ENCODE measurements at regions not wholly inside any gene's neighbourhood (a gene's known extent, or its start where the extent isn't known, plus 50 kb on each side); places are given as distances from the start of the nearest gene placed in this dataset.
A peak's percentile ranks its signal among the peaks of the same experiment; 100 is the strongest.
"Not testable (repeated sequence)": the region's sequence is repeated elsewhere in the genome, so short reads cannot be mapped to it uniquely, and the experiment has no call there.

DNA sequence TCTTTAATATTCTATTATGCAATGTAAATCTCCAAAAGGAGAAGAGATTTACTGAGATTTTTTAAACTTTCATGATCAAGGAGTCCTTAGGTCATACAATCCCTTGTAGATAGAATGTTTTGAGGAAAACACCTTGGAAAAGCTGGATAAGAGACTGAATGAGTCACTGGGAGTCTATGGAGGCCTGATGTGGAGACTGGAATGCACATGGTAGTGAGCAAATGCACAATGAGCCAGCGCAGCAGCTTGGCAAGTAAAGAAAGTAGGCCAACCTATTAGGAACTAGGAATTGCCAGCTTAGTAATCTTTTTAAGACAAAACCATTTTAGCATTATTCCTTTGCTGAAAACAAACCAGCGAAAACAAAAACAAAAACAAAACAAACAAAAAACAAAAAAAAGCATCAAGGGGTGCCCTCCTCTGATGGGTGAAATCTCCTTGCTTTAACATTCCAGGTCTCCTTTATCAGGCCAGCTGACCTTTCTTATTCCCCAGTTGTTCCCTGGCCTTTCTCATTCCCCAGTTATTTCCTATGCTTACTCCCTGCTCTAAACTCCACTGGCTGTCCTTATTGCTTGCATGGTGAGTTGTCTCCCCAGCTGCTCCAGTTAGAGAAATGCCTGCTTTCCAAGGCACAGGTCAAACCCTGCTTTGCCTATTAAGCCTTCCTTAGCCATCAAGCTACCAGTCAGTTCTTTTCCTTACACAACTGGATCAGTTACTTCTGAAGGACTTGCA, 135.8 kb downstream of the PLCE1 start:
- peak; percentile 62 for DNase-seq

DNA sequence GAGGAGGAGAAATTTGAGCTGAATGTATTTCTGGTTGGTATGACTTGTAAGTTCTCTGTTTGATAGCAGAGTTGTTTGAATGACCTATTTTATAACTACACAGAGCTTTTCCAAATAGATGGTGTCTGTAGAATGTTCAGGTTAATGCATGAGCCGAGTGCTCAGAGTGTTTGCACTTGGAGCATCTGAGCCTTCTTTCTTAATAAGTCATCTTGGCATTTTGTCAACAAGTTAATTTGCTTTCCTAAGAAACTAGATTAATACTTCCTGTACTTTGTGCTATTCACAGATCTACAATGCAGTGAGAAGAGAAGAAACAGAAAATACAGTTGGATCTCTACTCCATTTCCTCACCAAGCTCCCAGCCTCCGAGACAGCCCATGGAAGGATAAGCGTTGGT, 138.2 kb downstream of the PLCE1 start:
- DNase-seq: no peak

DNA sequence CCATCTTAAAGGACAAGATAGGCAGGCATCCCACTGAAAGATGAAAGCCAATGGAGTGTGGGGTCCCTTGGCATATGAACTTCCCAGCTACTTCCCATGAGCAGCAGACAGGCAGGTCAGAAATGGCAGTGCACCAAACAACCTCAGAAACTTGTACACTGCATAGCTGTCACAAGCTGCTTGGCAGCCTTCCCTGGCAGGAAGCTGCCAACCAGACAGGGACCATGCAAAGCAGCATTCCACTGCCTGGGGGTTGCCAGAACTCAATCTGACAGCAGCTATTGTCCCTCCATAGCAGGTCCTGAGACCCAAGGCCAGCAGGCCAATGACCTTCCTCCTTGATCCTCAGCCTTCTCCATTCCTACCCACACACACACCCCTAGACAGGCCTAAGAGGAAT, 139.5 kb downstream of the PLCE1 start:
- no peak for DNase-seq

DNA sequence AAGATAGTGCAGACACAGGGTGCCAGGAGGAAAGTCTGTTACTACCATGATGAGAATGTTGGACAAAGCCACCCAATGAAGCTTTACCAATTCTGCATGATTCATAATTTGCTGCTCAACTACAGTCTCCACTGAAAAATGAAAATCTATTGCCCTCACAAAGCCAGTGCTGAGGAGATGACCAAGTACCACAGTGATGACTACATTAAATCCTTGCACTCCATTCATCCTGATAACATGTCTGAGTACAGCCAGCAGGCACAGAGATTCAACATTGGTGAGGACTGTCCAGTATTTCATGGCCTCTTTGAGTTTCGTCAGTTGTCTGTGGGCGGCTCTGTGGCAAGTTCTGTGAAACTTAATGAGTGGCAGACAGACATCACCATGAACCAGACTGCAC, 144.0 kb downstream of the PLCE1 start:
- no peak for DNase-seq

DNA sequence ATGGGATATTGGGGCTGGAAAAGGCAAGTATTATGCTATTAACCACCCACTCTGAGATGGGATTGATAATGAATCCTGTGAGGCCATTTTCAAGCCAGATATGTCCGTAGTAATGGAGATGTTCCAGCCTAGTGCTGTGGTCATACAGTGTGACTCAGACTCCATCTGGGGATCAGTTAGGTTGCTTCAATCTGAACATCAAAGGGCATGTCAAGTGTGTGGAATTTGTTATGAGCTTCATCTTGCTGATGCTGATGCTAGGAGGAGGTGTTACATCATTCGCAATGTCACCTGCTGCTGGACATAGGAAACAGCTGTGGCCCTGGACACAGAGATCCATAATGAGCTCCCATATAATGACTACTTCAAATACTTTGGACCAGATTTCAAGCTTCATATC, 144.7 kb downstream of the PLCE1 start:
- DNase-seq: no peak

DNA sequence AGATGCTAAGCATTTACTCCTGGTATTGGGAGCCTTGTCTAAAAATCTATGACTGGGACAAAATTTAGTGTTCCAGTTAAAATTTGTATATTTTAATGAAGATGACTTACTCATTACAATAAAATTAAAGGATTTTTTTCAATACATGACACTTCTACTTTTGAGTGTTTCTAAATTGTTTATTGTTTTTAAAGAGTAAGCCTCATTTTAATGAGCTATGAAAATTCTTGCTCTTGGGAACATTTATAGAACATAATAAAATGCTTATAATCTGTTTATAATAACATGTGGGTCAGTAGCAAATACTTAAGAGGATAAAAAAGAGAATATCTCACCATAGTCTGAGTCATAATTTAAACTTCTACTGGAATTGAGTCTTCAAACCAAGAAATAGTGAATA, 149.5 kb downstream of the PLCE1 start:
- DNase-seq: no peak

DNA sequence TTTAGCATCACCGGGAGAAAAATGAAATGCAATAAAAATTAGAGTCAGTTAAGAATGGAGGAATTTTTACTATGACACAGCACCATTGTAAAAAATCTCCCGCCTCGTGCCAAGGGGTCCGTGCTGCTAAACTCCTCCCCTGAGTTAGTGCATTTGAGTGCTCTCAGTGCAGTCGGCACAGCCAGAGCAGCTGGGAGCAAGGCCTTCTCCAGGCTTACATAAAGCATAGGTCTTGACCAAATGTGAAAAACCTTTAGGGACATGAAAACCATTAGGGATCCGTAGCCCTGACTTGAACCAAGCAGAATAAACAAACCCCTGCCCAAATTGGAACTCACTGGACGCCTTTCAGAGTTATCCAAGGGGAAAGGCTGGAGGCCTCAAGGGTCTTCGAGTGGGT, 152.6 kb downstream of the PLCE1 start:
- DNase-seq: no peak

DNA sequence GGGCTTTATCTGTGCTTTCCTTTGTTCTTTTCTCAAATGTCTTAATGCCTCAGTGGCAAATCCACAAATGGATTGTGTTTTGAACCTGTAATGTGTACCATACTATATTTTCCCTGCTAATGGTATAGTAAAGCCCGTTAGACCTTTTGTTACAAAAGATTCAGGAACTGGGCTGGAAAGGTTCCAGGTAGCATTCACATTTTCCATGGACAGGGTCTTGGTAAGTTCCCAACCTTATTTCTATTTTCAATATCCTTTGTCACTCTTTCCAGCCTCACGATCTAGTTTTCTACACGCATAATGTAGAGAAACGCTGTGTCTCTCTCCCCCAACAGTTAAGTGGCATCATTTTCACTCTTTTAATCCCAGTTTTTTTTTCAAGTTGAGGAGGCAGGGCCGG, 153.0 kb downstream of the PLCE1 start:
- DNase-seq: no peak

DNA sequence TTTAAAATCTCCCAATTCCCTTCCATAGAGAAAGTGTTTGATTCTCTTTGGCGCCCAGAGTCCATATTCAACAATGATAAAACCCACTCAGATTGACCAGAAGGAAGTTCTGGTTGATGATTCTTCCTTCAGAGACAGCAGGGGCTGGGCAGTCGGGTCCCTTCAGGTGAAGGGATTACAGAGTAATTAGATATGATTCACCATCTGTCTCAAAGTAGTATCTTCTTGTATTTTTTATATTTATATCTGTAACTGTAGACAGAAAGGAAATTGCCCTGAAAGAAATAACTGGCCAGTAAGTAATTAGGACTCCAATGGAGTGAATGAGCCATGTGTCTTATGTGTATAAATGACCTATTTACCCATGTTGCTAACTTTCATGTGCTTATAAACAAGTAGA, 156.0 kb downstream of the PLCE1 start:
- DNase-seq: no peak

DNA sequence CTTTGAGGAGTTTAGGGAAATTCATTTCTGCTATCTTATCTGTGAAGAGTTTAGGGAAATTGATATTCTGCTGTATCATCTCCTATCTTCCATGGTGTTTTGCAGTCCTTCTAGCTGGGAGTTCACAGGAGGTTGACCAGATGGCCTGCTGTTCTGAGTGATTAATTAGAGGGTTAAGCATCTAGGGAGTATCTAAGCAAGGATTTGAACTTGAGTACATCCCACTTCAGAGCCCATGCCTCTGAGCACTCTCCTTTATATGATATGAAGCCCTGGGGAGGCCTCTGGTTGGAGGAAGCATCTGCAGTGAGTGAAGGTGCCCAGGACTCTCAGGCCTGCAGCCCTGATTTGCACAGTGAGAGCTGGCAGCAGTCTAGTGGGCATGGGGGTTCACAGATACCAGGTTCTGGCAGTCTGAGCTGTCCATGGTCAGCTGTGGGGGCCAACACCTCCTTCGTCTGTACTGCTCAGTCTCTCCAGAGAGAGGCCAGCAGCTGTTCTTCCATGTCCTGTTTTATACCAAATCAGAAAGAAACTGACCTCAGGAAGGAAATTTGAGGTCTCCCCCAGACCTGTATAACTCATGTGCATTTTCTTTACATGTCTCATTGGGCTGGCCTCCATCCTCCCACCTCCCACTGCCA, 156.9 kb downstream of the PLCE1 start:
- no peak for DNase-seq

DNA sequence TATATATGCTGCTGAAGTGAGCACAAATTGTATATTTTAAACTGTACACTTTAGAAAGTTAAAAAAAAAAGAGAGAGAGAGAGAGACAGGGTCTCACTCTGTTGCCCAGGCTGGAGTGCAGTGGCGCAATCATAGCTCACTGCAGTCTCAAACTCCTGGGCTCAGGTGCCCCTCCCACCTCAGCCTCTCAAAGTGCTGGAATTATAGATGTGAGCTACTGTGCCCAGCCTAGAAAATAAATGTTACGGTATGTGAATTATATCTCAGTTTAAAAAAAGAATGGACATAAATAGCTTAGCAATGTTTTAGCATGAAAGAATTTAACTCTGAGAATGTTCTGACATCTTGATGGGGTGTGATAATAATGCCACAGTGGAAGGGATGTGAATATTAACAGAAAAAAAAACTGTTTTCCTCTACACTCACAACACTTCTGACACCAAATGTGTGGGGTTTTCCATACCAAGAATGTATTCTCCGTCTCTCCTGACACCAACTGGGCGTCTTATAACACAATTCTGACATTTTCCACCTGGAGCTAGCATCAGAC, 162.1 kb downstream of the PLCE1 start:
- no peak for DNase-seq

DNA sequence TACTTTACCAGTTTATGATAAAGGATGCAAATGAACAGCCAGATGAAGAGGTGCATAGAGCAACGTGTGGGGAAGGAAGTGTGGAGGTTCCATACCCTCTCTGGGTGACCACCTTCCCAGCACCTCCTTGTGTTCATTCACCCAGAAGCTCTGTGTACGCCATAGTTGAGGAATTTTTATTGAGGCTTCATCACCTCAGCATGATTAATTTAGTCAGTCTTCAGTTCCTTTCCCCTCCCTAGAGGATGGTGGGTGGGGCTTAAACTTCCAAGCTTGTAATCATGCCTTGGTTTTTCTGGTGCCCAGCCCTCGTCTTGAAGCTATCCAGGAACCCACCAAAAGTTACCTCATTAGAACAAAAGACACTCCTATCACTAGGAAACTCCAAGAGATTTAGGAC, 162.7 kb downstream of the PLCE1 start:
- no peak for DNase-seq

DNA sequence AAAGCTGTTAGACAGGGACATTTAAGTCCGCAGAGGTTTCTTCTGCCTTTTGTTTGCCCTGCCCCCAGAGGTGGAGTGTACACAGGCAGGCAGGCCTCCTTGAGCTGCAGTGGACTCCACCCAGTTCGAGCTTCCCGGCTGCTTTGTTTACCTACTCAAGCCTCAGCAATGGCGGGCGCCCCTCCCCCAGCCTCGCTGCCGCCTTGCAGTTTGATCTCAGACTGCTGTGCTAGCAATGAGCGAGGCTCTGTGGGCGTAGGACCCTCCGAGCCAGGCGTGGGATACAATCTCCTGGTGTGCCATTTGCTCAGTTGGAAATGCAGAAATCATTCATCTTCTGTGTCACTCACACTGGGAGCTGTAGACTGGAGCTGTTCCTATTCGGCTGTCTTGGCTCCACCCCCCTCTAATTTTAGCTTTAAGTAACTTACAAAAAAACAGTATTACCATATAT, 171.5 kb downstream of the PLCE1 start:
- not testable (repeated sequence) for DNase-seq

DNA sequence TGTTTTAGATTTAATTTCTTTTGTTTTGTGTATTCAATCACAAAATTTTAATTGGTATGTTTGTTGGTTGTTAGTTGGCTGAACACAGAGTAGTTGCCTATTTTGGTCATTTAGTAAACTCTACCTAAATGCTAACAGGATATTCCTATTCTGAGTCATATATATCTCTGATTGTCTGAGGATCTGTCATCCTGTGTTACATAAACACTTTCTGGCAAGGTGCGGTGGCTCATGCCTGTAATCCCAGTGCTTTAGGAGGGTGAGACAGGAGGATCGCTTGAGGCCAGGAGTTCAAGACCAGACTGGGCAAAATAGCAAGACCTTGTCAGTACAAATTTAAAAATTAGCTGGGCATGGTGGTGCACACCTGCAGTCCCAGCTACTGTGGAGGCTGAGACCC, 178.6 kb downstream of the PLCE1 start:
- no peak for DNase-seq

DNA sequence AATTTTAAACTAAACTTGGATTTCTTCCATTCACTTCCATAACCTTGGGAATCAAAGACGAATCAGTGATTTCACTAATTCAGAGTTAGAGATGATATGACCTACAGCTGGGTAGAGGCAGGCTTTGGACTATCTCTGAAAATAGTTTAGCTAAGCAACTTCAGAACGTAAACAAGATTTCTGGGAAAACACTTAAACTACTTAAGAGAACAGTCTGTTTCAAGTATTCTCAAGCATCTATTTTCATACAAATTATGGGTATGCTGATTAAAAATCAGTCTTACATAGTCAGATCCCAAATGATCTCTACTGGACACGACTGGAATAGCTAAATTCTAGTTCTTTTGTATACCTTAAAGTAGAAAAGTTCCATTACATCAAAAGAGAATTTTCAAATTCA, 179.9 kb downstream of the PLCE1 start:
- DNase-seq: no peak

DNA sequence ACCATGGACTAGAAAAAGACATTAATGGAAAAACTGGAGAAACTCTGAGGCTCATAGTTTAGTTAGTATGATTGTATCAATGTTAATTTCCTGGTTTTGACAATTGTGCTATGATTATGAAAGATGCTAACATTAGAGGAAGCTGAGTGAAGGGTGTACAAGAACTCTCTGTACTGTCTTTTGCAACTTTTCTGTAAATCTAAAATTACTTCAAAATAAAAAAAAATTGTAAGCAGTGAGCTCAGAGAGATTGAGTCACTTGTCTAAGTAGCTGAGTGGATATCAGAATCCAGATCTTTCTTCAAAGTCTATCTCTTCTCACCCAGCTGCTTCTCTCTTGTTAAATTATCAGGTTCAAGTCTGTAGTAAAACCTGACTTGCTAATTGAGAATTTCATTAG, 181.1 kb downstream of the PLCE1 start:
- DNase-seq: no peak

DNA sequence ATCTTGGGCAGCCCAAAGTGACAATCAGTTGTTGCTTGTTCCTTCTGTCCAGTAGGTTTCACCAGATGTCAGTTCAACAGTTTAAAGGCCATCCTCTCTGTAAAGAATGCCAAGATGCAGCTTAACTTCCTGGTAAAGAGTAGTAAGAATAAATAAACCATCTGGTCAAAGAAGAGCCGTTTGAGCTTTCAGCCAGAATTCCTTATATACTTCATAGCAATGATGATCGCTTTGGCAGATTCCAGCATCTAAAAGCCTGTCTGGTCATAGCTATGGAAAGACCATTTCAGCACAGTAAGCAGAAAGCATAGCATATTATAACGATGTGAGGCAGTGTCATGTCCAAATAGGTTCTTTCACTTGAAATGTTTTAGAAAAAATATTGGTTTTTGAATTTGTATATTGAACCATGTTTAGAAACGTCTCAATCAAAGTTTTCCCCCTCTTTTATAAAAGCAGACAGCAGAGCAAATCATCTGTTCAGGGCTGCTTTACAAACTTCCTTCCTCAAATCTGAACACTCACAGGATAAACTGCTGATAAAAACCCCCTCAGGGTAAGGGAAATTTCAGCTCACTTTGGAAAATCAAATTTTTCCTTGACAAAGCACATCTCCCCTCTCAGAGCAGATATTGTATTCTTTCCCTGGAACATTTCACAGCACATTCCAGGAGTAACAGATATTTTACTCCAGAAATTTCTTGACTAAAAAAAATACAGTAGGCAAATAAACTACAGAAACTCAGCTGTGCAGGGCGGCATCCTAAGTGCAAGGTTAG, 184.1 kb downstream of the NOC3L start:
- DNase-seq: no peak

DNA sequence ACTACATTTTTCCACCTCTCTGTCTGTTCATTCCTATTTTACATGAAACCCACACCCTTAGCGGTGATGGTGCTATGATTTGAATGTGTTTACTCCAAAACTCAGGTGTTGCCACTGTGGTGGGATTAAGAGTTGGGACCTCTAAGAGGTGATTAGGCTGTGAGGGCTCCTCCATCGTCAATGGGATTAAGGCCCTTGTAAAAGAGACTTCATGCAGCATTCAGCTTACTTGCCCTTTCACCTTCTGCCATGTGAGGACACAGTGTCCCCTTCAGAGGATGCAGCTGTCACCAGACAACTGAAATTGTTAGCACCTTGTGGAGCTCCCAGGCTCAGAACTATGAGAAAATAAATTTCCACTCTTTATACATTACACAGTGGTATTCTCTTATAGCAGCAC, 182.2 kb downstream of the NOC3L start:
- no peak for DNase-seq

DNA sequence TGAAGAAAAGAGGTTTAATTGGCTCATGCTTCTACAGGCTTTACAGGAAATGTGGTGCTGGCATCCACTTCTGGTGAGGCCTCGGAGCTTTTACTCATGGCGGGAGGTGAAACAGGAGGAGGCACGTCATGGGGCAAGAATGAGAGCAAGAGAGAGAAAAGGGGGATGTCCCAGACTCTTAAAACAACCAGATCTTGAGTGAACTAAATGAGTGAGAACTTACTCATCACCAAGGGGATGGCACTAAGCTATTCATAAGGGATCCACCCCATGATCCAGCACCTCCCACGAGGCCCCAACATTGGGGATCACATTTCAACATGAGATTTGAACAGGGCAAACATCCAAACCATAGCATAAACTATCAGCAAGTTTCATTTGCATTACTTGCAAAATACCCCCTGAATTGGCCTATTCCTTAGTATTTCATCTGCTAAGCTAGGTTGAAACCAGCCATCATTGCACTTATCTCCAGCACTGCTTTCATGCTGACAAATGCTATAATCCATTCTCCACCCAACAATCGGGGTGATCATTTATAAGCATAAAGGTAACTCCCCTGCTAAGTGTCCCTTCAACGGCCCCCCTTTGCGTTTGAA, 179.0 kb downstream of the NOC3L start:
- DNase-seq: no peak

DNA sequence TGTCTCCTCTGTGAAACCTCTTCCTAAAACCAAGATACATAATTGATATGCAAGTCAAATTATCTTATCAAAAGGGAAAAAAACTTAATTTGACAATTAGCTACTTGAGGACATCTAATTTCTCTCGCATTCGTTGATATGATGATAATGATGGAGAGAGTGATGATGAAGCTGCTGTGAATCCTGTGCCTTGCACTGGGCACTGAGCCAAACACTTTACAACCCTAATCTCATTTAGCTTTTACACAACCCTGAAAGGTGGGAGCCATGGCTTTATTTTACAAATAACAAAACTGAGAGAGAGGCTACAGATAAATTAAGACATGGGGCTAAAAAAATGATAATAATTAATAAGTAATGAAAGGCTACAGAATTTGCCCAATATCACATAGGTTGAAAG, 176.0 kb downstream of the NOC3L start:
- DNase-seq: no peak

DNA sequence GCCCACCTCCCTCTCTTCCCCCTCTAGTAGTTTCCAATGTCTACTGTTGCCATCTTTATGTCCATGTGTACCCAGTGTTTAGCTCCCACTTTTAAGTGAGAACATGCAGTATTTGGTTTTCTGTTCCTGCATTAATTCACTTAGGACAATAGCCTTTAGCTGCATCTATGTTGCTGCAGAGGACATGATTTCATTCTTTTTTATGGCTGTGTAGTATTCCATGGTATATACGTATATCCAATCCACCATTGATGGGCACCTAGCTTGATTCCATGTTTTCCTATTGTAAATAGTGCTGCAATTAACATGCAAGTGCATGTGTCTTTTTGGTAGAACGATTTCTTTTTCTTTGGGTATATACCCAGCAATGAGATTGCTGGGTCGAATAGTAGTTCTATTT, 170.4 kb downstream of the NOC3L start:
- DNase-seq: no peak

DNA sequence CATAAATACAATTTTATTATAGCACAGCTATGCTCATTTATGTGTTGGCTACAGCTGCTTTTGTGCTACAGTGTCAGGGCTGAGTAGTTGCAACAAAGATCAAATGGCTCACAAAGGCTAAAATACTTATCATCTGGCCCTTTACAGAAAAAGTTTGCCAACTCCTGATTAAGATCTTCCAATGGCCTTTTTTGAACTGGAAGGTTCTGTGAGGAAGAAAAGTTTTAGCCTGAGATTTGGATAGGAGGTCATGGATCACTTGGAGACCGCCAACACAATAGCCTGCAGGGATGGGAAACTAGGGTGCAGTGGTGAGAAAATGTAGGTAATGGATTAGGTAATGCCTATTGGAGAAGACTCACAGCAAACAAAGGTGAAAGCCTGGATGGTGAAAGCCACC, 169.8 kb downstream of the NOC3L start:
- DNase-seq: no peak

DNA sequence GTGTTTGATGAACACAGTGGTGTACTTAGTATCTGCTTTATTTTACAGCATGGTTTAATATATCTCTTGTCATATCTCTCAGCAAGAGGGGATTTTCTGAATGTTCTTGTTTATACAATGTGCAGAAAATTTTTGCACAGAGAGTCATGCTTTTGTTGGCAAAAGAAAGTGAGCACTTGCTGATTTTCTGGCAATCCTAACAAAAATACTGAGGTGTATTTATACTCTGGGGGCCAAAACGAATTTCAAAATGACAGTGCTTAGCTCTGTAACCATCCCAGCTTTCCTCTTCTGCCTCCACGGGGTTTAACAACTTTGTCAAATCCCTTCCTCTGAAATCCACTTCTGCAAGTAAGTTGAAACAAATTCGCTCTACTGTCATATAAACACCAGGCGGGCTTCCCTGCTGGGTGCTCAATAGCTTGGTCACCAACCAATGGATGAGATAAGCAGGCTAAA, 169.2 kb downstream of the NOC3L start:
- no peak for DNase-seq

Measured in islet precursor cell (in vitro differentiated cells).